ENCODE measurements at regions not wholly inside any gene's neighbourhood (a gene's known extent, or its start where the extent isn't known, plus 50 kb on each side); places are given as distances from the start of the nearest gene placed in this dataset.

DNA sequence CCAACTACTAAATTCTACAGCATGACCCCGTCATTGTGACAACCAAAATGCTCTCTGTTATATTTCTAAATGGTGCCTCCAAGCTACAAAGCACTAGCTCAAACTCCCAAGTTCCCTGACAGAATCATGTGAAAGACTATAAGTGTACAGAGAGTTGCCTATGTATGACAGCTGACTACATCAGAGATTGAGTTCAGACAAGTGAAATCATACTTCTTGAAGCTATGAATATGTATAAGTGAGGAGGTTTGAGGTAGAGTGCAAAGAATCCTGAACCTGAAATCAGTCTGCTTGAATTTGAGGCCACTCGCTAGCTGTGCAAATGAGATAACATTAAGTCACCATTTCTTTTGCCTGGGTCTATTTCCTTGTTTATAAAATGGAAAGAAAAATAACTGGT is 63.9 kb upstream of the TP63 start:
- no peak for ATAC-seq
- Histone ChIP-seq H3K27me3 (no peaks in the 10 kb centered on the region), H3K4me3 (no peak overlapping the region), H3K9me3 (no peaks in the 10 kb centered on the region), H3K27ac (no peak overlapping the region), H3K4me1 (no peaks in the 10 kb centered on the region), H3K36me3 (no peaks in the 10 kb centered on the region)
- WGBS, 2 donors (ENCODE audit: low coverage in 1 of 2): 76 to 92% methylated on average over 2 of the region's 2 CpGs
- TF ChIP-seq, protein P1, sequence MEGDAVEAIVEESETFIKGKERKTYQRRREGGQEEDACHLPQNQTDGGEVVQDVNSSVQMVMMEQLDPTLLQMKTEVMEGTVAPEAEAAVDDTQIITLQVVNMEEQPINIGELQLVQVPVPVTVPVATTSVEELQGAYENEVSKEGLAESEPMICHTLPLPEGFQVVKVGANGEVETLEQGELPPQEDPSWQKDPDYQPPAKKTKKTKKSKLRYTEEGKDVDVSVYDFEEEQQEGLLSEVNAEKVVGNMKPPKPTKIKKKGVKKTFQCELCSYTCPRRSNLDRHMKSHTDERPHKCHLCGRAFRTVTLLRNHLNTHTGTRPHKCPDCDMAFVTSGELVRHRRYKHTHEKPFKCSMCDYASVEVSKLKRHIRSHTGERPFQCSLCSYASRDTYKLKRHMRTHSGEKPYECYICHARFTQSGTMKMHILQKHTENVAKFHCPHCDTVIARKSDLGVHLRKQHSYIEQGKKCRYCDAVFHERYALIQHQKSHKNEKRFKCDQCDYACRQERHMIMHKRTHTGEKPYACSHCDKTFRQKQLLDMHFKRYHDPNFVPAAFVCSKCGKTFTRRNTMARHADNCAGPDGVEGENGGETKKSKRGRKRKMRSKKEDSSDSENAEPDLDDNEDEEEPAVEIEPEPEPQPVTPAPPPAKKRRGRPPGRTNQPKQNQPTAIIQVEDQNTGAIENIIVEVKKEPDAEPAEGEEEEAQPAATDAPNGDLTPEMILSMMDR (IDR thresholded peaks at IDR 0.05): no peak
- TF ChIP-seq POLR2AphosphoS5 (IDR thresholded peaks at IDR 0.05) (no peak), POLR2A (IDR thresholded peaks at IDR 0.05) (no peak), EP300 (IDR thresholded peaks at IDR 0.05) (no peak)

DNA sequence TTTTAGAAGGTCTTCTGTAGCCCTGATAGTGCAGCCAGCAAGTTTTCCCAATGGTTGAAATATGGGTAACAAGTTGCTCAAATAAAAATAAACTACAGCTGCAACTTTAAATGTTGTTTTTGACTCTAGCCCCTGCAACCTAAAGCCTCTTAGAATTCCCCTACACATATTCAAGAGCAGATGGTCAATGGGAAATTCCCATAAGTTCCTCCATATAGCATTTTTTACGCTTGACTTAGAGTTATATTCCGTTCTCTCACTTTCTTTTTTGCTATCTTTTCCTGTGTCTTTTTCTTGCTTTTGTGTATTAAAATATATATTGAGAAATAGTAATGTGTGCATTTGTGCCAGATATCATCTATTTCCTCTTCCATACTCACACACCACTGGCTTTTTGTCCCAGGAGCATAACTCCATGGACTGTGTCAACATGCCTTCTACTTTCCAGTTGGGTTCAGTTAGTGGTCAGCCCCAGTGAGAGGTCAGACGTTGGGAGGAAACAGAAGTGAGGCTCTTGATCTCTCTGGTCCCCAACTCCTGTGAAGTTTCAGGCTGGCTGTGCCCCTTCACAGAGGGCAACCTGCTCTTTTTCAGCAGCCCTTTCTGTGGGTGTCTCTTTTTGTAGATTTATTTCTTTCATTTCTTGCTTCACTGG is 63.3 kb upstream of the TP63 start:
- no peaks in the 10 kb centered on the region for H3K4me1 ChIP-seq
- ATAC-seq: no peak
- no peaks in the 10 kb centered on the region for H3K36me3 ChIP-seq
- 71 to 82% methylated on average over 2 to 3 of the region's 3 CpGs for WGBS, 2 donors (ENCODE audit: low coverage in 1 of 2)
- no peaks in the 10 kb centered on the region for H3K27me3 ChIP-seq
- H3K4me3 ChIP-seq: no peak overlapping the region
- H3K9me3 ChIP-seq: no peaks in the 10 kb centered on the region
- no peak overlapping the region for H3K27ac ChIP-seq
- TF ChIP-seq, protein P1 (IDR thresholded peaks at IDR 0.05): no peak
- TF ChIP-seq POLR2AphosphoS5 (IDR thresholded peaks at IDR 0.05) (no peak), EP300 (IDR thresholded peaks at IDR 0.05) (no peak), POLR2A (IDR thresholded peaks at IDR 0.05) (no peak)

DNA sequence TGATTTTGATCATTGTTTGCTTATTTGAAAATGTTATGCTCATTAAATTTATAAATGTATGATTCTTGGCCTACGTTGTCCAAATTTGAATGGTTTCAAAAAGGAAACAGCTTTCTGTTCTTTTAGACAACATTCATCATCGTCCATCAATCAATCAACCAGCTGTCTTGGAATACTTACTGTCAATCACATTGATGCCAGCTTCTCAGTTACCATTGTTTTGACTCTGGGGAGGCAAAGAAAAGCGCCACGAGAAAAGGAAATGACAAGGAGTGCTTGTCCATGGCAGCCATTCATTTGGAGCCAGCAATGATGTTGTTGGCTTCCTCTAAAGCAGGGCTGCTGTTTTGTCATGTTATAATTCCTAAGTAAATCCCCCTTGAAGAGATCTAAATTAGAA is 62.2 kb upstream of the TP63 start:
- H3K4me1 ChIP-seq: no peaks in the 10 kb centered on the region
- WGBS, 2 donors (ENCODE audit: low coverage in 1 of 2): 50 to 70% methylated on average over 4 of the region's 4 CpGs

DNA sequence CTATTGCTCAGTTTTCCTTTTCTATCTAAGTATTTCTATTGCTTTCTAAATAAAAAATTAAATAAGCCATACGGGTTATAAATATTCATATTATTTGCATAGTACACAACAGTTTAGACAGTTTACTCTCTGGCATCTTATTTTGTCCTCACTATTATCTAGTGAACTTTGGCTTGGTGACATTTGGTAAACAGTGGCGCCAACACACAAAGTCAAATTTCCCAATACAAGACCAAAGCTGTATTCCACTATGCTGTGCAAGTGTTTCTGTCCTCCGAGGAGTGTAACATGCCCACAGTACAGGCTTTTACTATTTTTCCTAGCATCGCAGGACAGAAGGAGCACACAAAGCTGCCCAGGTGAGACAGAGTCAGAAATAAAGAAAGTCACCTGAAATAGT is 61.7 kb upstream of the TP63 start:
- 91 to 100% methylated on average over 2 to 3 of the region's 4 CpGs for WGBS, 2 donors (ENCODE audit: low coverage in 1 of 2)
- TF ChIP-seq POLR2AphosphoS5 (IDR thresholded peaks at IDR 0.05): no peak
- TF ChIP-seq EP300 (IDR thresholded peaks at IDR 0.05): no peak
- no peak for TF ChIP-seq POLR2A (IDR thresholded peaks at IDR 0.05)
- TF ChIP-seq, protein P1 (IDR thresholded peaks at IDR 0.05): no peak
- Histone ChIP-seq H3K27ac (no peak overlapping the region), H3K4me3 (no peak overlapping the region), H3K4me1 (no peaks in the 10 kb centered on the region), H3K36me3 (no peaks in the 10 kb centered on the region), H3K9me3 (no peaks in the 10 kb centered on the region), H3K27me3 (no peaks in the 10 kb centered on the region)
- no peak for ATAC-seq

More for the DNA sequence above, 62.2 kb upstream of the TP63 start:
- Histone ChIP-seq H3K36me3 (no peaks in the 10 kb centered on the region), H3K27me3 (no peaks in the 10 kb centered on the region), H3K4me3 (no peak overlapping the region), H3K27ac (no peak overlapping the region), H3K9me3 (no peaks in the 10 kb centered on the region)
- ATAC-seq: no peak
- TF ChIP-seq, protein P1 (IDR thresholded peaks at IDR 0.05): no peak
- TF ChIP-seq EP300 (IDR thresholded peaks at IDR 0.05) (no peak), POLR2AphosphoS5 (IDR thresholded peaks at IDR 0.05) (no peak)

DNA sequence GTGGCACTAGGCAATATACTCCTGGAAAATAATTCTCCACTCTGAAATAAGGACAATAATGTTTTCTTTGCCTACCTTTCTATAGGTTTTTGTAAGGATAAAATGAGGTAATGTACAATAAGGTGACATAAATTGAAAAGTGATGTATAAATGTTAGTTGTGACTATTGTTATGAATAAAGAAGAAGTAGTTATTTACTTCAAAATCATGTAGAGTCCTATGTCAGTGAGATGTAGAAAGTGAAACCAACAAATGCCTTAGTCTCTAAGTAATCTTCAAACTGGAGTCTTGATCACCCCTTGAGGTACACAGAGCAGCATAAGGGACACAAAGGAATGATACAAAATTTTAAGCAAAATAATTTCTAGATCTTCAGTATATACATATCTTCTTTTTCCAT is 60.3 kb upstream of the TP63 start:
- Histone ChIP-seq H3K4me3 (no peak overlapping the region), H3K27me3 (no peaks in the 10 kb centered on the region), H3K36me3 (no peaks in the 10 kb centered on the region), H3K4me1 (no peaks in the 10 kb centered on the region), H3K9me3 (no peaks in the 10 kb centered on the region), H3K27ac (no peak overlapping the region)
- TF ChIP-seq POLR2AphosphoS5 (IDR thresholded peaks at IDR 0.05) (no peak), EP300 (IDR thresholded peaks at IDR 0.05) (no peak), POLR2A (IDR thresholded peaks at IDR 0.05) (no peak)
- TF ChIP-seq, protein P1 (IDR thresholded peaks at IDR 0.05): no peak
- ATAC-seq: no peak

Data from gastroesophageal sphincter (tissue), 4 donors.